Keratinocyte (primary cell): ENCODE measurements at regions not wholly inside any gene's neighbourhood (a gene's known extent, or its start where the extent isn't known, plus 50 kb on each side); places are given as distances from the start of the nearest gene placed in this dataset.

Experiments used
- DNase-seq: peaks from one replicate; pipeline ENCODE4 v3.0.0-alpha.2; 2011; ENCODE audit warnings: low read depth, missing footprints, low spot score
- FAIRE-seq: peaks from 2 replicates; lab custom pipeline; 2011; peaks lifted over from hg19 to GRCh38; lab: Jason Lieb, UNC
- H2AFZ ChIP-seq: 2 replicates; pipeline ENCODE4 v1.6.0; 2012; ENCODE audit warnings: low read length, control low read depth, inconsistent platforms; ENCODE audit not compliant: control insufficient read depth
- H3K27ac ChIP-seq: 2 replicates; pipeline ENCODE4 v1.5.1; 2011; ENCODE audit warnings: low read length; ENCODE audit not compliant: control insufficient read depth, insufficient read depth
- H3K27me3 ChIP-seq: 3 replicates; pipeline ENCODE4 v1.6.0; 2011; ENCODE audit warnings: low read length; ENCODE audit not compliant: control insufficient read depth, insufficient read depth; ENCODE audit errors: extremely low read depth
- H3K36me3 ChIP-seq, 2 experiments: 2 replicates in 1 of 2; 3 replicates in 1 of 2; pipeline ENCODE4 v1.5.1; 2011; ENCODE audit warnings: low read length in 2 of 2, mild to moderate bottlenecking in 1 of 2; ENCODE audit not compliant: control insufficient read depth in 2 of 2, insufficient read depth in 2 of 2; ENCODE audit errors: extremely low read depth in 1 of 2
- H3K4me1 ChIP-seq: 3 replicates; pipeline ENCODE4 v1.5.1; 2011; ENCODE audit warnings: low read length; ENCODE audit not compliant: control insufficient read depth, insufficient read depth; ENCODE audit errors: extremely low read depth
- H3K4me2 ChIP-seq: 3 replicates; pipeline ENCODE4 v1.6.0; 2011; ENCODE audit warnings: low read depth, low read length; ENCODE audit not compliant: control insufficient read depth, insufficient read depth; ENCODE audit errors: extremely low read depth
- H3K4me3 ChIP-seq, 3 experiments: fragments of 200-600 bp in 1 of 3; sonication (generic) in 1 of 3; 2 replicates in 2 of 3; 3 replicates in 1 of 3; pipeline ENCODE4 v1.5.1; 2011 to 2016; ENCODE audit warnings: low read length in 3 of 3, mild to moderate bottlenecking in 3 of 3, control low read depth in 2 of 3, inconsistent platforms in 1 of 3, low read depth in 1 of 3, mixed read lengths in 1 of 3, mixed run types in 1 of 3, moderate library complexity in 1 of 3; ENCODE audit not compliant: control insufficient read depth in 2 of 3, insufficient read depth in 2 of 3; ENCODE audit errors: extremely low read depth in 1 of 3
- H3K79me2 ChIP-seq: 2 replicates; pipeline ENCODE4 v1.6.0; 2012; ENCODE audit warnings: low read length; ENCODE audit not compliant: control insufficient read depth, insufficient read depth
- H3K9ac ChIP-seq: 3 replicates; pipeline ENCODE4 v1.6.0; 2011; ENCODE audit warnings: low read length; ENCODE audit not compliant: control insufficient read depth, insufficient read depth; ENCODE audit errors: extremely low read depth
- H3K9me1 ChIP-seq: 3 replicates; pipeline ENCODE4 v1.6.0; 2011; ENCODE audit warnings: low read length; ENCODE audit not compliant: control insufficient read depth, insufficient read depth; ENCODE audit errors: extremely low read depth
- H3K9me3 ChIP-seq: 2 replicates; pipeline ENCODE4 v1.5.1; 2012; ENCODE audit warnings: low read depth, low read length; ENCODE audit not compliant: control insufficient read depth
- H4K20me1 ChIP-seq: 3 replicates; pipeline ENCODE4 v1.6.0; 2011; ENCODE audit warnings: low read length; ENCODE audit not compliant: control insufficient read depth, insufficient read depth; ENCODE audit errors: extremely low read depth
- EZH2 ChIP-seq: IDR thresholded peaks from one replicate; pipeline ENCODE4 v1.6.1; 2012; ENCODE audit warnings: inconsistent platforms, mild to moderate bottlenecking, low read length, moderate library complexity
- dilution Hi-C: fragments of 300-500 bp; cut with MboI; formaldehyde crosslinking; loops from one replicate; pipeline ENCODE4 v1.7.0; 2020; ENCODE audit warnings: low sequenced_read_pairs; ENCODE audit not compliant: extremely low pct_ligation_motif_present
- TF ChIP-seq, protein P1 (sequence below), 3 experiments: IDR thresholded peaks in 1 of 3; conservative IDR thresholded peaks in 1 of 3; optimal IDR thresholded peaks in 1 of 3; 2 replicates in 2 of 3; 3 replicates in 1 of 3; pipeline versions ENCODE3 to v1.5.1; 2011; ENCODE audit warnings: low read length in 3 of 3, mild to moderate bottlenecking in 3 of 3, moderate library complexity in 2 of 3, control low read depth in 1 of 3, inconsistent platforms in 1 of 3; ENCODE audit not compliant: insufficient read depth in 2 of 3; ENCODE audit errors: extremely low read depth in 1 of 3

DNA sequence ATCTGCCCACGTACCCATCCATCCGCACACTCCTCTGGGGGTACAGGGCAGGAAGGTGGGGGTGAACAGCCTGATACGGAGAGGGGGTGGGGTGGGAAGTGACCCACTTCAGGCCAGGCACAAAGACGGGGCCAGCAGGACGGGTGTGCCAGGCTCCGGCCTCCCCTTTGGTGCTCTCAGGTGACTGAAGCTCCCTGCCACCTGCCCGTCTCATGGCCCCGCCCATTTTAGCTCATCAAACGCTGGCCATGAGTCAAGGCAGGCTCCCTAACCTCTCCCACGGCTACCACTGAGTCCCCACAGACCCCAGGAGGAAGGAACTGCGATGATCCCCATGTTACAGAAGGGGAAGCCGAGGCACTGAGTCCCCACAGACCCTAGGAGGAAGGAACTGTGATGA, 109.6 kb downstream of the CRYAA start:
- no peak for FAIRE-seq
- peaks cover 47% of the 10 kb centered on the region for H3K27me3 ChIP-seq
- DNase-seq = no peak

DNA sequence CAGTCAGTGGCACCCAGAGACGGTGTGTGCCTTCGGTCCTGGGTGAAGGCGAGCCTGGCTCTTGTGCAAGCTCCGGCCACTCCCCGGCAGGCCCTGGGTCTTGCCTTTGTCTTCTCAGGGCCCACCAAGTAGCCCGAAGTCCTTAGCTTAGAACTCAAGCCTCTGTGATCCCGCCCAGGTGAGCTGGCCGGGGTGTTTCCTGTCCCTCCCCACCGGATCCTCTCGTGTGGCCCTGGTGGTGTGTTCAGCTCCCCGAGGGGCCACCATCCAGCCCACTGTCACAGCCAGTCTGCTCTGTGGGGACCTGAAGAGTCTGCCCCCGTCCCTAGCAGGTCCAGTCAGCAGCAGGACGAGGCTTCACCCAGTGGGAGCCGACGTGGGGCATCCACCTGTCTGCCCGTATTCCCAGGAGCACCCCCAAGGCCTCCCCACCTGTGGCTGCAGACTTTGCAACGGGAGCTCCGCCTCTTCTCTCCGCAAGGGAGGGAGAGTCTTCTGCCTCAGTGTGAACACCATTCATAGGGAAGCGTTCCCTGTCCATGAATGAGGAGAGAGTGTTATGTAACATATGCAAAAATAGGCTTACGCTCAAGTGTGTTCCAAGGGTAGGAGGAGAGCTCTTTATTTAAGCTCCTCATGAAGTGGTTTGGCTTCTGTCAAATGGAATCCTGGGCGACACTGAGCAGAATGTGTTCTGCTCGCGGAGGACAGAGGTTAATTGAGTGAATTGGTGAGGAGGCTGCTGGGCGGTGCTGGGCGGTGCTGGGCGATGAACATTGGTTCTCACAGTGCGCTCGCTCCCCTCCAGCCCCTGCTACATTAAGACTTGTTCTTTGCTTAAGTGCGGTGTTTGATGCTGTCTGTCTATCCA, 108.9 kb downstream of the CRYAA start:
- H3K27me3 ChIP-seq = peaks cover 53% of the 10 kb centered on the region
- TF ChIP-seq, protein P1, sequence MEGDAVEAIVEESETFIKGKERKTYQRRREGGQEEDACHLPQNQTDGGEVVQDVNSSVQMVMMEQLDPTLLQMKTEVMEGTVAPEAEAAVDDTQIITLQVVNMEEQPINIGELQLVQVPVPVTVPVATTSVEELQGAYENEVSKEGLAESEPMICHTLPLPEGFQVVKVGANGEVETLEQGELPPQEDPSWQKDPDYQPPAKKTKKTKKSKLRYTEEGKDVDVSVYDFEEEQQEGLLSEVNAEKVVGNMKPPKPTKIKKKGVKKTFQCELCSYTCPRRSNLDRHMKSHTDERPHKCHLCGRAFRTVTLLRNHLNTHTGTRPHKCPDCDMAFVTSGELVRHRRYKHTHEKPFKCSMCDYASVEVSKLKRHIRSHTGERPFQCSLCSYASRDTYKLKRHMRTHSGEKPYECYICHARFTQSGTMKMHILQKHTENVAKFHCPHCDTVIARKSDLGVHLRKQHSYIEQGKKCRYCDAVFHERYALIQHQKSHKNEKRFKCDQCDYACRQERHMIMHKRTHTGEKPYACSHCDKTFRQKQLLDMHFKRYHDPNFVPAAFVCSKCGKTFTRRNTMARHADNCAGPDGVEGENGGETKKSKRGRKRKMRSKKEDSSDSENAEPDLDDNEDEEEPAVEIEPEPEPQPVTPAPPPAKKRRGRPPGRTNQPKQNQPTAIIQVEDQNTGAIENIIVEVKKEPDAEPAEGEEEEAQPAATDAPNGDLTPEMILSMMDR (optimal IDR thresholded peaks at IDR 0.05 in 1 of 3, IDR thresholded peaks at IDR 0.05 in 1 of 3, conservative IDR thresholded peaks at IDR 0.05 in 1 of 3; ENCODE audit: extremely low read depth in 1 of 3, insufficient read depth in 2 of 3, low read length in 3 of 3) = no peak
- TF ChIP-seq EZH2 = no peak
- no peak overlapping the region for H3K4me3 ChIP-seq
- H3K36me3 ChIP-seq = no peaks in the 10 kb centered on the region
- no peaks in the 10 kb centered on the region for H3K79me2 ChIP-seq
- no peak overlapping the region for H3K4me2 ChIP-seq
- no peak for DNase-seq
- H3K9ac ChIP-seq = no peak overlapping the region
- no peak overlapping the region for H2AFZ ChIP-seq
- H4K20me1 ChIP-seq = no peaks in the 10 kb centered on the region
- H3K9me3 ChIP-seq = no peaks in the 10 kb centered on the region
- no peak overlapping the region for H3K27ac ChIP-seq
- FAIRE-seq = no peak
- dilution Hi-C loops = no loop called here
- no peaks in the 10 kb centered on the region for H3K9me1 ChIP-seq
- no peaks in the 10 kb centered on the region for H3K4me1 ChIP-seq

More for the DNA sequence above, 109.6 kb downstream of the CRYAA start:
- Histone ChIP-seq H3K4me1 (no peaks in the 10 kb centered on the region), H3K27ac (no peak overlapping the region), H3K9me1 (no peaks in the 10 kb centered on the region), H4K20me1 (no peaks in the 10 kb centered on the region), H2AFZ (no peak overlapping the region), H3K79me2 (no peaks in the 10 kb centered on the region), H3K9me3 (no peaks in the 10 kb centered on the region), H3K4me3 (no peak overlapping the region), H3K36me3 (no peaks in the 10 kb centered on the region), H3K9ac (no peak overlapping the region), H3K4me2 (no peak overlapping the region)
- dilution Hi-C loops = no loop called here
- no peak for TF ChIP-seq EZH2
- TF ChIP-seq, protein P1 (optimal IDR thresholded peaks at IDR 0.05 in 1 of 3, IDR thresholded peaks at IDR 0.05 in 1 of 3, conservative IDR thresholded peaks at IDR 0.05 in 1 of 3; ENCODE audit: extremely low read depth in 1 of 3, insufficient read depth in 2 of 3, low read length in 3 of 3) = no peak
